ENCODE measurements at regions not wholly inside any gene's neighbourhood (a gene's known extent, or its start where the extent isn't known, plus 50 kb on each side); places are given as distances from the start of the nearest gene placed in this dataset.
"Not testable (repeated sequence)": the region's sequence is repeated elsewhere in the genome, so short reads cannot be mapped to it uniquely, and the experiment has no call there.

- no peak for DNase-seq
These were observed 232.5 kb downstream of the PARP8 start for GRCh38 chr5:50898966-50899365.

- no peak for DNase-seq
These were observed 234.6 kb downstream of the PARP8 start for GRCh38 chr5:50900952-50901510.

- DNase-seq: no peak
These were observed 237.2 kb downstream of the PARP8 start for GRCh38 chr5:50903651-50904050.

GRCh38 chr5:50905996-50906570, 239.6 kb downstream of the PARP8 start:
- no peak for DNase-seq

GRCh38 chr5:50920160-50920559, 253.7 kb downstream of the PARP8 start:
- not testable (repeated sequence) for DNase-seq

GRCh38 chr5:50921366-50922133, 255.1 kb downstream of the PARP8 start:
- no peak for DNase-seq

GRCh38 chr5:50922134-50922941, 255.9 kb downstream of the PARP8 start:
- not testable (repeated sequence) for DNase-seq

GRCh38 chr5:50922942-50923767, 256.7 kb downstream of the PARP8 start:
- DNase-seq: no peak

GRCh38 chr5:50923768-50924494, 257.5 kb downstream of the PARP8 start:
- DNase-seq: no peak

- DNase-seq: no peak
These were observed 261.5 kb downstream of the PARP8 start for GRCh38 chr5:50927953-50928352.

- no peak for DNase-seq
These were observed 262.7 kb downstream of the PARP8 start for GRCh38 chr5:50929174-50929573.

- DNase-seq: no peak
These were observed 267.9 kb downstream of the PARP8 start for GRCh38 chr5:50934343-50934742.

GRCh38 chr5:50945139-50945538, 278.7 kb downstream of the PARP8 start:
- DNase-seq: no peak

- no peak for DNase-seq
These were observed 281.7 kb downstream of the PARP8 start for GRCh38 chr5:50947906-50948683.

- no peak for DNase-seq
These were observed 286.9 kb downstream of the PARP8 start for GRCh38 chr5:50953290-50953689.

GRCh38 chr5:50958852-50959457, 292.5 kb downstream of the PARP8 start:
- peak; percentile 22 for DNase-seq

GRCh38 chr5:50962934-50963872, 296.8 kb downstream of the PARP8 start:
- DNase-seq: peak; percentile 58

- no peak for DNase-seq
These were observed 297.7 kb downstream of the PARP8 start for GRCh38 chr5:50963971-50964745.
